COR-L47 (cell line): ENCODE measurements at regions not wholly inside any gene's neighbourhood (a gene's known extent, or its start where the extent isn't known, plus 50 kb on each side); places are given as distances from the start of the nearest gene placed in this dataset.

Source experiments
- DNase-seq: peaks from one replicate; lab custom pipeline; 2025; lab: John Stamatoyannopoulos, UW

- no peak for DNase-seq
These were observed 61.6 kb upstream of the HS6ST1 start for GRCh38 chr2:128380061-128380889.

- peak; percentile 93 for DNase-seq
These were observed 62.6 kb upstream of the HS6ST1 start for GRCh38 chr2:128380961-128381938.

- no peak for DNase-seq
These were observed 65.8 kb upstream of the HS6ST1 start for GRCh38 chr2:128384446-128384845.

GRCh38 chr2:128384956-128385355, 66.3 kb upstream of the HS6ST1 start:
- DNase-seq: no peak

GRCh38 chr2:128385365-128385764, 66.7 kb upstream of the HS6ST1 start:
- DNase-seq: no peak

- DNase-seq: no peak
These were observed 67.4 kb upstream of the HS6ST1 start for GRCh38 chr2:128386066-128386465.

- DNase-seq: no peak
These were observed 69.9 kb upstream of the HS6ST1 start for GRCh38 chr2:128388499-128388941.

- no peak for DNase-seq
These were observed 70.9 kb upstream of the HS6ST1 start for GRCh38 chr2:128389388-128390086.

- DNase-seq: no peak
These were observed 71.8 kb upstream of the HS6ST1 start for GRCh38 chr2:128390256-128390990.

GRCh38 chr2:128390991-128391630, 72.4 kb upstream of the HS6ST1 start:
- no peak for DNase-seq

GRCh38 chr2:128391679-128392078, 73.0 kb upstream of the HS6ST1 start:
- no peak for DNase-seq

- DNase-seq: no peak
These were observed 73.5 kb upstream of the HS6ST1 start for GRCh38 chr2:128392207-128392606.

GRCh38 chr2:128394007-128394730, 75.5 kb upstream of the HS6ST1 start:
- DNase-seq: no peak

GRCh38 chr2:128395196-128395595, 76.5 kb upstream of the HS6ST1 start:
- no peak for DNase-seq

- no peak for DNase-seq
These were observed 77.2 kb upstream of the HS6ST1 start for GRCh38 chr2:128395640-128396499.

- DNase-seq: no peak
These were observed 77.8 kb upstream of the HS6ST1 start for GRCh38 chr2:128396500-128396891.

- no peak for DNase-seq
These were observed 78.3 kb upstream of the HS6ST1 start for GRCh38 chr2:128396946-128397345.

- DNase-seq: no peak
These were observed 80.6 kb upstream of the HS6ST1 start for GRCh38 chr2:128399256-128399655.

- DNase-seq: no peak
These were observed 81.1 kb upstream of the HS6ST1 start for GRCh38 chr2:128399690-128400291.
